ENCODE measurements at regions not wholly inside any gene's neighbourhood (a gene's known extent, or its start where the extent isn't known, plus 50 kb on each side); places are given as distances from the start of the nearest gene placed in this dataset.

DNA sequence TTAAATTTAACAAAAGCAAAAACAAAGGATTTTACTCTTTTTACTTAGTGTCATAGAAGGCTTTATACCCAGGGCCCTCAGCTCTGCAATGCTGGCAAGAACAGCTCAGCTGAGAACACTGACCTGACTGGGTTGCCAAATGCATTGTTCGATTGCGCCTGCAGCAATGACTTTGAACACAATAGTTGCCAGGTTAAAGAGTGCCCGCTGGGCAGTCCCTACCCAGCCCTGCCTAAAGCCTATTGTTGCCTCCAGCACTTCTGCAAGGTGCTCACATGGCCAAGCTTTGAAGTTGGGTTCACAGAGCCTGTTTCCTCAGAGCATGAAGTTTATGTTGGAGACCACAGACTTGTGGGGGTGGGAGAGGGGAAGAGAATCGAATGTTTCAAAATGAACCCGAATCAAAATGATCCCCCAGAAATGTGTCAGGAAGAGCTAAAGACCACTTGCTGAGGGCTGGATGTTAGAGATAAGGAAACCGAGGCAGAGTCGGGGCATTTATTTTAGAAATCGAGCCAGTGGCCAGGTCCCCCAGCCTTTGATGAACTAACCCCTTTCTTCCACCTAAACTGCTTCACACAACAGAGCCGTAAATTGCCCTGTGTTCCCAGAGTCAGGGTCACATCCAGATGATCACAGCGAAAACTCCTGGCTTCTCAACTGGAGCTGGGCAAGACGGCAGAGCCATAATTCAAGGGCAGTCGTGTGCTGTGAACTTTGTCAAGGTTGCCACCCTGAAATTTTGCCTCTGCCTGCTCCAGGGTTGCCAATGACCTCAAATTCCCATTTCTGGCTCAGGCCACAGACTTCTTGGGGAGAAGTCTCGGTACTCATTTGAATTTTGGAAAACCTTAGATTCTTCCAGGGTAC, 55.0 kb downstream of the FOXA2 start:
- TF ChIP-seq, protein P1, sequence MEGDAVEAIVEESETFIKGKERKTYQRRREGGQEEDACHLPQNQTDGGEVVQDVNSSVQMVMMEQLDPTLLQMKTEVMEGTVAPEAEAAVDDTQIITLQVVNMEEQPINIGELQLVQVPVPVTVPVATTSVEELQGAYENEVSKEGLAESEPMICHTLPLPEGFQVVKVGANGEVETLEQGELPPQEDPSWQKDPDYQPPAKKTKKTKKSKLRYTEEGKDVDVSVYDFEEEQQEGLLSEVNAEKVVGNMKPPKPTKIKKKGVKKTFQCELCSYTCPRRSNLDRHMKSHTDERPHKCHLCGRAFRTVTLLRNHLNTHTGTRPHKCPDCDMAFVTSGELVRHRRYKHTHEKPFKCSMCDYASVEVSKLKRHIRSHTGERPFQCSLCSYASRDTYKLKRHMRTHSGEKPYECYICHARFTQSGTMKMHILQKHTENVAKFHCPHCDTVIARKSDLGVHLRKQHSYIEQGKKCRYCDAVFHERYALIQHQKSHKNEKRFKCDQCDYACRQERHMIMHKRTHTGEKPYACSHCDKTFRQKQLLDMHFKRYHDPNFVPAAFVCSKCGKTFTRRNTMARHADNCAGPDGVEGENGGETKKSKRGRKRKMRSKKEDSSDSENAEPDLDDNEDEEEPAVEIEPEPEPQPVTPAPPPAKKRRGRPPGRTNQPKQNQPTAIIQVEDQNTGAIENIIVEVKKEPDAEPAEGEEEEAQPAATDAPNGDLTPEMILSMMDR (IDR thresholded peaks at IDR 0.05; ENCODE audit: low read depth, low read length) = no peak
- TF ChIP-seq MYC (IDR thresholded peaks at IDR 0.05; ENCODE audit: low read depth, low read length) = no peak
- no peak for DNase-seq (ENCODE audit: low read depth)
- no peak overlapping the region for H3K4me3 ChIP-seq (ENCODE audit: low read depth, low read length)

GRCh38 chr20:22526512-22527012, 57.8 kb downstream of the FOXA2 start:
- H3K4me3 ChIP-seq (ENCODE audit: low read depth, low read length) = no peak overlapping the region
- no peak for DNase-seq (ENCODE audit: low read depth)
- TF ChIP-seq MAX (IDR thresholded peaks at IDR 0.05; ENCODE audit: low read depth, low read length) = no peak
- TF ChIP-seq MYC (IDR thresholded peaks at IDR 0.05; ENCODE audit: low read depth, low read length) = no peak
- TF ChIP-seq, protein P1 (IDR thresholded peaks at IDR 0.05; ENCODE audit: low read depth, low read length) = no peak
- no peak for TF ChIP-seq POLR2A (IDR thresholded peaks at IDR 0.05; ENCODE audit: extremely low read depth, insufficient read length)

- H3K4me3 ChIP-seq (ENCODE audit: low read depth, low read length) = no peak overlapping the region
- no peak for TF ChIP-seq MAX (IDR thresholded peaks at IDR 0.05; ENCODE audit: low read depth, low read length)
- DNase-seq (ENCODE audit: low read depth) = no peak
These were observed 58.6 kb downstream of the FOXA2 start for GRCh38 chr20:22525821-22526220.

DNA sequence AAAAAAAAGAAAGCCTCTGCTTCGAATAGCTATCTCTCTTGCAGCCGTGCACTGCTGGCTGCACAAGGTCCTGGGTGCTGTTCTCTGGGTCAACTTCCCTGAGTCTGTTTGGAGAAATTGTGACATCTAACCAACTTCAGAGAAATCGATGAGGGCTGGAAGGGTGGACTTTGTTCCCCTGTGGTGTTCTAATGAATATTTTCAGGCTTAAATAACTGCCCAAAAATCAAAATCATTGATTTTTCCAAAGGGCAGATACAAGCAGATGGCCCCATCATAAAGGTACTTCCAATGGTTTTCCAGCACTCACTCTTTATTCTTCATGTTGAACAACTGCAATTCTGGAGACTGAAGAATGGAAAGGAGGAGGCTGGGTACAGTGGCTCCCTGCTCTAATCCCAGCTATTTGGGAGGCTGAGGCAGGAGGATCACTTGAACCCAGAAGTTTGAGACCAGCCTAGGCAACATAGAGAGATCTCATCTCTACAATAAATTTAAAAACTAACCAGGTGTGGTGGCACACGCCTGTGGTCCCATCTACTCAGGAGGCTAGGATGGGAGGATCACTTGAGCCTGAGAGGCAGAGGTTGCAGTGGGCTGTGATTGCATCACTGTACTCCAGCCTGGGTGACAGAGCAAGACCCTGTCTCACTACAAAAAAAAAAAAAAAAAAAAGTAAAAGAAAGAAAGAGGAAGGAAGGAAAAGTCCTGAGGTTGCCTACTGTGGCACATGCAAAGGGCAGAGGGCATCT, 59.1 kb downstream of the FOXA2 start:
- TF ChIP-seq, protein P1 (IDR thresholded peaks at IDR 0.05; ENCODE audit: low read depth, low read length) = no peak
- TF ChIP-seq MAX (IDR thresholded peaks at IDR 0.05; ENCODE audit: low read depth, low read length) = no peak
- TF ChIP-seq POLR2A (IDR thresholded peaks at IDR 0.05; ENCODE audit: extremely low read depth, insufficient read length) = no peak
- no peak for TF ChIP-seq MYC (IDR thresholded peaks at IDR 0.05; ENCODE audit: low read depth, low read length)
- DNase-seq (ENCODE audit: low read depth) = no peak
- no peak overlapping the region for H3K4me3 ChIP-seq (ENCODE audit: low read depth, low read length)

GRCh38 chr20:22524393-22525015, 59.9 kb downstream of the FOXA2 start:
- no peak for DNase-seq (ENCODE audit: low read depth)
- TF ChIP-seq MAX (IDR thresholded peaks at IDR 0.05; ENCODE audit: low read depth, low read length) (no peak), MYC (IDR thresholded peaks at IDR 0.05; ENCODE audit: low read depth, low read length) (no peak), POLR2A (IDR thresholded peaks at IDR 0.05; ENCODE audit: extremely low read depth, insufficient read length) (no peak)
- TF ChIP-seq, protein P1 (IDR thresholded peaks at IDR 0.05; ENCODE audit: low read depth, low read length) = no peak

More at GRCh38 chr20:22524393-22525015, 59.9 kb downstream of the FOXA2 start:
- no peak overlapping the region for H3K4me3 ChIP-seq (ENCODE audit: low read depth, low read length)

All from NB4 (cell line).